GM12891 (cell line): ENCODE measurements at regions not wholly inside any gene's neighbourhood (a gene's known extent, or its start where the extent isn't known, plus 50 kb on each side); places are given as distances from the start of the nearest gene placed in this dataset.

Experiments
- POLR2AphosphoS5 ChIP-seq: IDR thresholded peaks from 2 replicates; pipeline ENCODE4 v1.6.1; 2011; ENCODE audit warnings: low read depth, low read length, control low read depth
- SPI1 ChIP-seq: IDR thresholded peaks from 2 replicates; pipeline ENCODE4 v1.6.1; 2011; ENCODE audit warnings: low read depth, low read length, control low read depth

DNA sequence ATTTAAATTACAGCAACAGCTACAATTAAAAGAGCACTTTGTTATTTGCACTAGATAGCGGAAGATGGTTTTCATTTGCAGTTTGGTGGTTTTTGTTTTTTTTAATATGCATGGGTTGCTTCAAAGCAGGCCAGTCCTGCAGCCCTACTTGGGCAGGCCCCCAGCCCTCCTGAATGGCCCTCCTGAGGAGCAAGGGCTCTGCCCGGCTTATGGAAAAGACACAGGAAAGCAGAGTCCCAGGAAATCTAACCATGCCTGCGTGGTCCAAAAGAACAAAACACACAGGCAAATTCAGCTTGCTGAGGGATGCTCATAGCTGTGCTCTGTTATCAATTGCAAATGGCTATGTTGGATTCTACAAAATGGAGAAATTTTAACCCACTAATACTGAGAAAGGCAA, 371.1 kb upstream of the ARID1B start:
- TF ChIP-seq POLR2AphosphoS5: no peak
- no peak for TF ChIP-seq SPI1
